ENCODE measurements at regions not wholly inside any gene's neighbourhood (a gene's known extent, or its start where the extent isn't known, plus 50 kb on each side); places are given as distances from the start of the nearest gene placed in this dataset.

DNA sequence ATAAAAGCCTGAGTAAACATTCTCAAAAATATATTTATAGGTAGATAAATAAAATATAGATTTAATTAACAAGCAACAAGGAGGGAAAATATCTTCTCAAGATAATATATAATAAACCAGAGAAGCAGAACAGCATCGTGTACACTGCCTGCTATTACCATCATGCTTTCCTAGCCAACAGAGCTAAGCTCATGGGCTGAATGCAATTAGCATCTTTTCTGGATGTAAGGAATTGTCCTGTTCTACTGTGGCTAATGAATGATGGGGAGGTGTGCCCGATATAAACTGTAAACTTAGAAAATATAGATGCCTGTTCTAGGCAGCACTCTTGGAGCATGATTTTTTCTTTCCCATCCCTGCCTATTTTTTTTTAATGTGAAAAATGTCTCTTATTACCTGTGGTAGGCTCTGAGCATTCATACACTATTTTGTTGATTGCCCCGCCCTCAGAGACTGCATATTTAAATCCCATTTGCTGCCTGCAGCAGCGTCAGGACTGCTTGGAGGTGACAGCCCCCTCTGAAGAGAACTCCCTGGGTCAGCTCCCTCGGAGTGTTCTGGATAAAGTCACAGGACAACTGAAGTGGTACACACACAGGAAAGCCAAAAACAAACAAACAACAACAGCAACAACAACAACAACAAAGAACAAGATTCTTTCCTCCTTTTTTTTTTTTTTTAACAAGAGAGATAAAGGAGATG lies 312.3 kb downstream of the SATB1 start:
- POLR2A ChIA-PET = interaction anchor here (0.7 kb wide), 1 partner anchor 488 kb away, joined by 3 read pairs; no protein-coding TSS in a partner anchor
- Histone ChIP-seq H4K20me1 (ENCODE audit: insufficient read depth, low read length) (no peaks in the 10 kb centered on the region), H3K9me3 (ENCODE audit: low read length) (no peaks in the 10 kb centered on the region), H3K4me3 (ENCODE audit: low read depth, low read length, poor library complexity, severe bottlenecking) (no peak overlapping the region), H3K9me2 (ENCODE audit: insufficient read depth, low read length) (no peaks in the 10 kb centered on the region), H3K27ac (ENCODE audit: low read depth, low read length, poor library complexity, severe bottlenecking) (no peak overlapping the region), H3K4me1 (ENCODE audit: insufficient read depth, low read length, poor library complexity, severe bottlenecking) (peaks cover 9% of the 10 kb centered on the region), H3K79me2 (ENCODE audit: insufficient read depth, low read depth, low read length) (no peaks in the 10 kb centered on the region), H3K36me3 (ENCODE audit: insufficient read depth, low read length) (no peaks in the 10 kb centered on the region), H3K4me2 (ENCODE audit: low read length) (no peak overlapping the region), H2AFZ (ENCODE audit: low read length) (peak overlapping the region; percentile 41; the same call in 1 of the 2 replicates)
- CTCF ChIA-PET (ENCODE audit: unreplicated experiment) = no interaction called here
- intact Hi-C loops (cut with micrococcal nuclease; ENCODE audit: unreplicated experiment) = no loop called here
- no peak for DNase-seq (ENCODE audit: low spot score)
- BruUV-seq (replicated peaks) = no TSS peak
- TF ChIP-seq EZH2phosphoT487 (IDR thresholded peaks at IDR 0.05; ENCODE audit: borderline replicate concordance, low read depth, low read length) (no peak), CTCF (conservative IDR thresholded peaks at IDR 0.05; ENCODE audit: low read length) (no peak)

DNA sequence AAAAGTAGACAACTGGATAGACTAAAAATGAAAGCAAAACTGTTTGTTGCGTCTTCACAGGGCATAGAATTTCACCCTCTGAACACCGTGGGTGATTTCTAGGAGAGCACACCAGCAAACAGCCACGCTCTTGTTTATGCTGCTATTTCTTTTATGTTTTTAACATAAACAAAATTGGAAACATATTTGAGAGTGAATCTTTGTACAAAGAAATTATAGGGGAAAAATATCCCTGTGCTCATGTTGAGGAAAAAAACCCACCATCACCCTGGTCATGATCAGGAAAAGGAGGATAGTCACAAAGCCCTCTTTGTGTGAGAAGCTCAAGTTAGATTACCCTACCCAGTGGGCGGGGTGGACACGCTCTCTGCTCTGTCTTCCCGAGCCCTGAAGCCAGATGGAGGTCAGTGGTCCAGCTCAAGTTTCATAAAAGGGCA lies 313.3 kb downstream of the SATB1 start:
- POLR2A ChIA-PET = no interaction called here
- Histone ChIP-seq H3K9me3 (ENCODE audit: low read length) (no peaks in the 10 kb centered on the region), H4K20me1 (ENCODE audit: insufficient read depth, low read length) (no peaks in the 10 kb centered on the region), H3K27ac (ENCODE audit: low read depth, low read length, poor library complexity, severe bottlenecking) (no peak overlapping the region), H3K79me2 (ENCODE audit: insufficient read depth, low read depth, low read length) (no peaks in the 10 kb centered on the region), H2AFZ (ENCODE audit: low read length) (peak overlapping the region; percentile 91), H3K36me3 (ENCODE audit: insufficient read depth, low read length) (no peaks in the 10 kb centered on the region), H3K9me2 (ENCODE audit: insufficient read depth, low read length) (no peaks in the 10 kb centered on the region), H3K4me3 (ENCODE audit: low read depth, low read length, poor library complexity, severe bottlenecking) (peak overlapping the region; percentile 43), H3K4me1 (ENCODE audit: insufficient read depth, low read length, poor library complexity, severe bottlenecking) (peaks cover 9% of the 10 kb centered on the region), H3K4me2 (ENCODE audit: low read length) (peak overlapping the region; percentile 66)
- TF ChIP-seq CTCF (conservative IDR thresholded peaks at IDR 0.05; ENCODE audit: low read length) (no peak), EZH2phosphoT487 (IDR thresholded peaks at IDR 0.05; ENCODE audit: borderline replicate concordance, low read depth, low read length) (no peak)
- DNase-seq (ENCODE audit: low spot score) = peak; percentile 21
- intact Hi-C loops (cut with micrococcal nuclease; ENCODE audit: unreplicated experiment) = no loop called here
- CTCF ChIA-PET (ENCODE audit: unreplicated experiment) = no interaction called here
- no TSS peak for BruUV-seq (replicated peaks)

DNA sequence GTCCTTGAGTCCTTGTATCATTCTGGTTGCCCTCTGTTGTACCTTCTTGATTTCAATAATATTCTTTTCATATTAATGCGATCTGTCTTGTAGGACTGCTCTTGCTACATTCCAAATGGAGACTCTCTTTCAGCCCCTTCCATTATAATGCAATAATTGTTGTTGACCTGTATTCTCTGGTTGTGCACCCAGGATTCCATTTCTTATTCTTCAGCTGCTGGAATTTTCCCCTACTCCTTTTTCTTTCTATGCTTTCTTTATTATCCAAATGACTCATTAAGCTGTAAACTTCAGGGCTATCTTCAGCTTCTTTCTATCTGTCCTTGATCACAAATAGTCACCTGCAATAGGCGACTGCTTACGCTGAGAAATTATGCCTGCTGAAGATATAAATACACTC lies 321.5 kb downstream of the SATB1 start:
- CTCF ChIA-PET (ENCODE audit: unreplicated experiment) = no interaction called here
- Histone ChIP-seq H3K9me3 (ENCODE audit: low read length) (no peaks in the 10 kb centered on the region), H2AFZ (ENCODE audit: low read length) (no peak overlapping the region), H3K4me2 (ENCODE audit: low read length) (no peak overlapping the region), H4K20me1 (ENCODE audit: insufficient read depth, low read length) (no peaks in the 10 kb centered on the region), H3K27ac (ENCODE audit: low read depth, low read length, poor library complexity, severe bottlenecking) (no peak overlapping the region), H3K9me2 (ENCODE audit: insufficient read depth, low read length) (no peaks in the 10 kb centered on the region), H3K4me1 (ENCODE audit: insufficient read depth, low read length, poor library complexity, severe bottlenecking) (no peaks in the 10 kb centered on the region), H3K4me3 (ENCODE audit: low read depth, low read length, poor library complexity, severe bottlenecking) (no peak overlapping the region), H3K36me3 (ENCODE audit: insufficient read depth, low read length) (no peaks in the 10 kb centered on the region), H3K79me2 (ENCODE audit: insufficient read depth, low read depth, low read length) (no peaks in the 10 kb centered on the region)
- TF ChIP-seq EZH2phosphoT487 (IDR thresholded peaks at IDR 0.05; ENCODE audit: borderline replicate concordance, low read depth, low read length) = no peak
- TF ChIP-seq CTCF (conservative IDR thresholded peaks at IDR 0.05; ENCODE audit: low read length) = no peak
- BruUV-seq (replicated peaks) = no TSS peak
- POLR2A ChIA-PET = no interaction called here
- intact Hi-C loops (cut with micrococcal nuclease; ENCODE audit: unreplicated experiment) = no loop called here
- no peak for DNase-seq (ENCODE audit: low spot score)
